ENCODE measurements at regions not wholly inside any gene's neighbourhood (a gene's known extent, or its start where the extent isn't known, plus 50 kb on each side); places are given as distances from the start of the nearest gene placed in this dataset.
"Not testable (repeated sequence)": the region's sequence is repeated elsewhere in the genome, so short reads cannot be mapped to it uniquely, and the experiment has no call there.

DNA sequence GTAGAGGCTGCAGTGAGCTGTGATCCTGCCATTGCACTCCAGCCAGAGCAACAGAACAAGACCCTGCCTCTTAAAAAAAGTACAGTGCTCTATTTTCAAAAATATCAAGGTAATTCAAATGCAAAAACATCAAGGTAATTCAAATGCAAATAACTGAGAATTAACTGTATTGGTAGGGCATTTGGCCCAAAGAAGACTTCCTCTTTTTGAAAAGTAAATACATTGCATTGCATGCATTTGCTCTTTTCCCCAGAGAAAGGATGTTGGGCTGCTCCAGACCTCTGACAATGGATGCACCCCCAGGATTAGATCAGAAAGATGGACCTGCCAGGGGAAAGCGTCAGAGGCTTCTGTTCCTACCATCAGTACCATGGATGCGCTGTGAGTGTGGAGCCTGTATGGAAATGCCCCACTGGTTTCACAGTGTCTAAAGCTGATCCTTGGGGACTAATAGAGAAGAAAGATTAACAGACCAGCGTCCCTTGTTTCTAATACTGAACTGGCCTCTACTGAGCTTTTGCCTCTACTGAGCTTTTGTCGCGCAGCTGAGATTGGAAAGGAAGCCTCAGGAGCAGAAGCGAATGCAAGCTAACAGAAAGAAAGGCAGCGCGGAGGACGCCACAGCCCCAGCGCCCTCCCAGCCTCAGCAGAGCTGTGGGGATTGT lies 93.5 kb upstream of the LYZL2 start:
- Histone ChIP-seq H3K4me1 (ENCODE audit: low read depth) (no peaks in the 10 kb centered on the region), H3K27ac (no peak overlapping the region), H3K36me3 (no peaks in the 10 kb centered on the region), H3K4me3 (no peak overlapping the region), H3K27me3 (no peaks in the 10 kb centered on the region), H3K9me3 (ENCODE audit: low read depth) (no peaks in the 10 kb centered on the region)
- DNase-seq (ENCODE audit: low read depth in 1 of 2, low spot score in 1 of 2): no peak
- TF ChIP-seq, protein P1, sequence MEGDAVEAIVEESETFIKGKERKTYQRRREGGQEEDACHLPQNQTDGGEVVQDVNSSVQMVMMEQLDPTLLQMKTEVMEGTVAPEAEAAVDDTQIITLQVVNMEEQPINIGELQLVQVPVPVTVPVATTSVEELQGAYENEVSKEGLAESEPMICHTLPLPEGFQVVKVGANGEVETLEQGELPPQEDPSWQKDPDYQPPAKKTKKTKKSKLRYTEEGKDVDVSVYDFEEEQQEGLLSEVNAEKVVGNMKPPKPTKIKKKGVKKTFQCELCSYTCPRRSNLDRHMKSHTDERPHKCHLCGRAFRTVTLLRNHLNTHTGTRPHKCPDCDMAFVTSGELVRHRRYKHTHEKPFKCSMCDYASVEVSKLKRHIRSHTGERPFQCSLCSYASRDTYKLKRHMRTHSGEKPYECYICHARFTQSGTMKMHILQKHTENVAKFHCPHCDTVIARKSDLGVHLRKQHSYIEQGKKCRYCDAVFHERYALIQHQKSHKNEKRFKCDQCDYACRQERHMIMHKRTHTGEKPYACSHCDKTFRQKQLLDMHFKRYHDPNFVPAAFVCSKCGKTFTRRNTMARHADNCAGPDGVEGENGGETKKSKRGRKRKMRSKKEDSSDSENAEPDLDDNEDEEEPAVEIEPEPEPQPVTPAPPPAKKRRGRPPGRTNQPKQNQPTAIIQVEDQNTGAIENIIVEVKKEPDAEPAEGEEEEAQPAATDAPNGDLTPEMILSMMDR (IDR thresholded peaks at IDR 0.05; ENCODE audit: low read depth, low read length): no peak

DNA sequence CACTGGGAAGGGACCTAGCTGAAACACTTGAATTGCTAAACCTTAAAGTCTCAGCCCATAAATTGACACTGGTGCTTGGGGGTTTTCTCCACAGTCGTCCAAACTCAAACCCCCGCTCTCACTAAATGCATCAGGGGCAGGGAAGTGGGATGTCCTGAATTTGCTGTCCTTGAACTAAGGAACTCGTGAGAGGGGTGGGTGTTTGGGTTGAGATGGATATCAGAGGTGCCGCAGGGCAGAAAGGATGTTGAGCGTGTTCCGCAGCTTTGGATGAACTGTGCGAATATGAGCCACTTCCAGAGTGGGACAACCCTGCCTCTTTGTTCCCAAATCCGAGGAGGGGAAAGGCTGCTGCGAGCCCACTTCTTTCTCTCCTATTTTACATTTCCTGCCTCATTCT lies 90.3 kb upstream of the LYZL2 start:
- TF ChIP-seq, protein P1 (IDR thresholded peaks at IDR 0.05; ENCODE audit: low read depth, low read length): no peak
- no peak for DNase-seq (ENCODE audit: low read depth in 1 of 2, low spot score in 1 of 2)
- no peaks in the 10 kb centered on the region for H3K4me1 ChIP-seq (ENCODE audit: low read depth)
- H3K9me3 ChIP-seq (ENCODE audit: low read depth): no peaks in the 10 kb centered on the region
- no peaks in the 10 kb centered on the region for H3K27me3 ChIP-seq
- H3K27ac ChIP-seq: no peak overlapping the region
- no peak overlapping the region for H3K4me3 ChIP-seq
- H3K36me3 ChIP-seq: no peaks in the 10 kb centered on the region

DNA sequence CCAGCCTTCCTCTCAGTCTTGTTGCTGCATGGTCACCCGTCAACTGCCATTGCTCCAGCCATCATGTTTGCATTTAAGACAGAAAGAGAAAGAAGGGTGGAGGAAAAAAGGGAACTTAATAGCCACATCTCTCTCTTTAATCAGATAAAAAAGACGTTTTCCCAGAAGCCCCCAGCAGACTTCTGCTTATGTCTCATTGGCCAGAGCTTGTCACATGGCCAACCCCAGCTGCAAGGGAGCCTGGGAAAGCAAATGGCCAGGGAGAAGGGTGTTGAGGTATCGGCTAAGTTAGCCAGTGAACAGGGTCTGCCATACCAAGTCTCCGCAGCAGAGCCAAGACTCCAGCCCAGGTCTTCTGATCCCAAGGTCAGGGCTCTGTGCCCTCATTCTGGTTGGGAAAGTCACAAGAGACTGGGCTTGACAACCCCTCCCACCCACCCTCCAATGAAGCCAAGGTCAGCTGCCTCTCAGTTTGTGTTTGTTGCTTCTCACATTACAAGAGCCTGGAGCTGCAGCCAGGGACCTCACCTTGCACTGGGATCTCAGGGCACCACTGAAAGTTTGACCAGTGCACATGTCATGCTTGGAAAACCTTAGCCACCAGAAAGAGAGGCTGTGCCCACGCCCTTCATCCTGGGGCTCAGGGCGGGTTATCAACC lies 80.3 kb upstream of the LYZL2 start:
- Histone ChIP-seq H3K27ac (no peak overlapping the region), H3K9me3 (ENCODE audit: low read depth) (no peaks in the 10 kb centered on the region), H3K36me3 (no peaks in the 10 kb centered on the region), H3K4me1 (ENCODE audit: low read depth) (no peaks in the 10 kb centered on the region), H3K27me3 (no peaks in the 10 kb centered on the region), H3K4me3 (no peak overlapping the region)
- TF ChIP-seq, protein P1 (IDR thresholded peaks at IDR 0.05; ENCODE audit: low read depth, low read length): no peak
- no peak for DNase-seq (ENCODE audit: low read depth in 1 of 2, low spot score in 1 of 2)

DNA sequence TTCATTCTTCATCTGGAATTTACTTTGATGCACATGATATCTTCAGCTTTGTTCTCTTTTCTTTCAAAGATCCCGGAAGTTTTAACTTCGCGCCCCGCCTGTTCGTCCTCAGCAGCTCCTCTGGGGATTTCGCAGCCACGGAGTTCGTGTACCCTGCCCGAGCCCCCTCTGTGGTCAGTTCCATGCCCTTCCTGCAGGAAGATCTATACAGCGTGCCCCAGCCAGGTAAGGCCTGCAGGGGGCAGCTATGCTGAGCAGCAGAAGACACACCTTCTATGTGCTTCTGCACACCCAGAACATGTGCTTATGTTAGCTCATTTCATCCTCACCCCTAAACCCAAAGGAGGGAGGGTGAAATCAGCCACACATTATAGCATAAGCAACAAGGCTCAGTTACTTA lies 79.7 kb upstream of the LYZL2 start:
- TF ChIP-seq, protein P1 (IDR thresholded peaks at IDR 0.05; ENCODE audit: low read depth, low read length): no peak
- no peak for DNase-seq (ENCODE audit: low read depth in 1 of 2, low spot score in 1 of 2)
- no peak overlapping the region for H3K4me3 ChIP-seq
- H3K9me3 ChIP-seq (ENCODE audit: low read depth): no peaks in the 10 kb centered on the region
- H3K36me3 ChIP-seq: no peaks in the 10 kb centered on the region
- H3K27me3 ChIP-seq: no peaks in the 10 kb centered on the region
- no peaks in the 10 kb centered on the region for H3K4me1 ChIP-seq (ENCODE audit: low read depth)
- no peak overlapping the region for H3K27ac ChIP-seq

DNA sequence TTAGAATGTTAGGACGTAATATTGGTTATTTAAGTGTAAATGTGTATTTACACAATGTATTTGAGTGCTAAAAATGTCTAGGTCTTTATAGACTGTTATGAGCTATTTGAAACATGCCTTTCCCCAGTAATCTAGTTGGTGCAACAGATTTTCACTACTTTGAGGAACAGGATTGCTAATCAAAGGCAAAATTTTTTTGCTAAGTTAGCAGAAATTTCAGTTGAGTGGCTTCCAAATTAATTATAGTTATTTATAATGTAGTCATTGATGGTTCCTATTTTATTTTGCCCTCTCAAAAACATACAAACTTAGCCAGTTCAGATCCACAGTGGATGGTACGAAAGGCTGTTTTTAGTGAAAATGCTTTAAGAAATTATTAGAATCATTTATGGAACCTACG lies 78.7 kb upstream of the LYZL2 start:
- no peak overlapping the region for H3K27ac ChIP-seq
- no peaks in the 10 kb centered on the region for H3K9me3 ChIP-seq (ENCODE audit: low read depth)
- H3K27me3 ChIP-seq: no peaks in the 10 kb centered on the region
- no peaks in the 10 kb centered on the region for H3K4me1 ChIP-seq (ENCODE audit: low read depth)
- TF ChIP-seq, protein P1 (IDR thresholded peaks at IDR 0.05; ENCODE audit: low read depth, low read length): no peak
- H3K36me3 ChIP-seq: no peaks in the 10 kb centered on the region
- no peak overlapping the region for H3K4me3 ChIP-seq
- DNase-seq (ENCODE audit: low read depth in 1 of 2, low spot score in 1 of 2): no peak

GRCh38 chr10:30706189-30706588 lies 76.6 kb upstream of the LYZL2 start:
- not testable (repeated sequence) for H3K27ac ChIP-seq; H3K9me3 ChIP-seq (ENCODE audit: low read depth); H3K27me3 ChIP-seq; DNase-seq (ENCODE audit: low read depth in 1 of 2, low spot score in 1 of 2); H3K4me1 ChIP-seq (ENCODE audit: low read depth); H3K4me3 ChIP-seq; H3K36me3 ChIP-seq
